ENCODE measurements at regions not wholly inside any gene's neighbourhood (a gene's known extent, or its start where the extent isn't known, plus 50 kb on each side); places are given as distances from the start of the nearest gene placed in this dataset.

GRCh38 chr15:87528873-87529272 is 727.7 kb downstream of the NTRK3 start:
- TF ChIP-seq CTCF (IDR thresholded peaks at IDR 0.05; ENCODE audit: borderline replicate concordance, extremely low read depth, low read length, poor library complexity, severe bottlenecking) (no peak), EZH2 (IDR thresholded peaks at IDR 0.05; ENCODE audit: borderline replicate concordance, low read depth, low read length, severe bottlenecking) (no peak)
